ENCODE measurements at regions not wholly inside any gene's neighbourhood (a gene's known extent, or its start where the extent isn't known, plus 50 kb on each side); places are given as distances from the start of the nearest gene placed in this dataset.

DNA sequence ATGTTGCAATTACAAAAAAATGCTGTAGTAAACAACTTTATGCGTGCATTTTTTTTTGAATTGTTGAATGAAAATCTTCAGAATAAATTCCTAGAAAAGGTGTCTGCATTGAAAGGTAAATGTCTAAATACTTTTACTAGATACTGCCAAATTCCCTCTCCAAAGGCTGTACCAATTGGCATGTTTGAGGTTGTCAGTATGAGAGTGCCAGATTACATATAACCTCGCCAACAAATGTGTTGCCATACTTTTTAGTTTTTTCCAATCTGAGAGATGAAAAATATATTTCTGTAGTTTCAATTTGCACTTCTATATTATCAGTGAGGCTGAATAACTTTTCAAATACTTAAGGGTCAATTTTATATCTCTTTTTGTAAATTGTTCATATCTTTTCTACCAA lies 261.5 kb upstream of the TARS1 start:
- TF ChIP-seq, protein P1, sequence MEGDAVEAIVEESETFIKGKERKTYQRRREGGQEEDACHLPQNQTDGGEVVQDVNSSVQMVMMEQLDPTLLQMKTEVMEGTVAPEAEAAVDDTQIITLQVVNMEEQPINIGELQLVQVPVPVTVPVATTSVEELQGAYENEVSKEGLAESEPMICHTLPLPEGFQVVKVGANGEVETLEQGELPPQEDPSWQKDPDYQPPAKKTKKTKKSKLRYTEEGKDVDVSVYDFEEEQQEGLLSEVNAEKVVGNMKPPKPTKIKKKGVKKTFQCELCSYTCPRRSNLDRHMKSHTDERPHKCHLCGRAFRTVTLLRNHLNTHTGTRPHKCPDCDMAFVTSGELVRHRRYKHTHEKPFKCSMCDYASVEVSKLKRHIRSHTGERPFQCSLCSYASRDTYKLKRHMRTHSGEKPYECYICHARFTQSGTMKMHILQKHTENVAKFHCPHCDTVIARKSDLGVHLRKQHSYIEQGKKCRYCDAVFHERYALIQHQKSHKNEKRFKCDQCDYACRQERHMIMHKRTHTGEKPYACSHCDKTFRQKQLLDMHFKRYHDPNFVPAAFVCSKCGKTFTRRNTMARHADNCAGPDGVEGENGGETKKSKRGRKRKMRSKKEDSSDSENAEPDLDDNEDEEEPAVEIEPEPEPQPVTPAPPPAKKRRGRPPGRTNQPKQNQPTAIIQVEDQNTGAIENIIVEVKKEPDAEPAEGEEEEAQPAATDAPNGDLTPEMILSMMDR (IDR thresholded peaks at IDR 0.05), result no peak
- no peak for TF ChIP-seq SIN3A (IDR thresholded peaks at IDR 0.05; ENCODE audit: borderline replicate concordance, low read depth, low read length)
- TF ChIP-seq POLR2AphosphoS5 (IDR thresholded peaks at IDR 0.05; ENCODE audit: low read depth, low read length), result no peak
- TF ChIP-seq, protein P2, sequence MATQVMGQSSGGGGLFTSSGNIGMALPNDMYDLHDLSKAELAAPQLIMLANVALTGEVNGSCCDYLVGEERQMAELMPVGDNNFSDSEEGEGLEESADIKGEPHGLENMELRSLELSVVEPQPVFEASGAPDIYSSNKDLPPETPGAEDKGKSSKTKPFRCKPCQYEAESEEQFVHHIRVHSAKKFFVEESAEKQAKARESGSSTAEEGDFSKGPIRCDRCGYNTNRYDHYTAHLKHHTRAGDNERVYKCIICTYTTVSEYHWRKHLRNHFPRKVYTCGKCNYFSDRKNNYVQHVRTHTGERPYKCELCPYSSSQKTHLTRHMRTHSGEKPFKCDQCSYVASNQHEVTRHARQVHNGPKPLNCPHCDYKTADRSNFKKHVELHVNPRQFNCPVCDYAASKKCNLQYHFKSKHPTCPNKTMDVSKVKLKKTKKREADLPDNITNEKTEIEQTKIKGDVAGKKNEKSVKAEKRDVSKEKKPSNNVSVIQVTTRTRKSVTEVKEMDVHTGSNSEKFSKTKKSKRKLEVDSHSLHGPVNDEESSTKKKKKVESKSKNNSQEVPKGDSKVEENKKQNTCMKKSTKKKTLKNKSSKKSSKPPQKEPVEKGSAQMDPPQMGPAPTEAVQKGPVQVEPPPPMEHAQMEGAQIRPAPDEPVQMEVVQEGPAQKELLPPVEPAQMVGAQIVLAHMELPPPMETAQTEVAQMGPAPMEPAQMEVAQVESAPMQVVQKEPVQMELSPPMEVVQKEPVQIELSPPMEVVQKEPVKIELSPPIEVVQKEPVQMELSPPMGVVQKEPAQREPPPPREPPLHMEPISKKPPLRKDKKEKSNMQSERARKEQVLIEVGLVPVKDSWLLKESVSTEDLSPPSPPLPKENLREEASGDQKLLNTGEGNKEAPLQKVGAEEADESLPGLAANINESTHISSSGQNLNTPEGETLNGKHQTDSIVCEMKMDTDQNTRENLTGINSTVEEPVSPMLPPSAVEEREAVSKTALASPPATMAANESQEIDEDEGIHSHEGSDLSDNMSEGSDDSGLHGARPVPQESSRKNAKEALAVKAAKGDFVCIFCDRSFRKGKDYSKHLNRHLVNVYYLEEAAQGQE (IDR thresholded peaks at IDR 0.05; ENCODE audit: low read depth, low read length), result no peak
- no peak for TF ChIP-seq TAF1 (IDR thresholded peaks at IDR 0.05; ENCODE audit: borderline replicate concordance, low read depth, low read length)
- no peak for TF ChIP-seq TCF12 (IDR thresholded peaks at IDR 0.05)
